G401.6 (cell line): ENCODE measurements at regions not wholly inside any gene's neighbourhood (a gene's known extent, or its start where the extent isn't known, plus 50 kb on each side); places are given as distances from the start of the nearest gene placed in this dataset.

Experiments
- FAIRE-seq: peaks from 2 replicates; lab custom pipeline; 2012; peaks lifted over from hg19 to GRCh38; lab: Jason Lieb, UNC

- FAIRE-seq, result no peak
Observed at GRCh38 chr5:130243641-130244040, 339.4 kb downstream of the CHSY3 start.

GRCh38 chr5:130237721-130238120 is 333.5 kb downstream of the CHSY3 start:
- FAIRE-seq, result no peak
